NCI-H524 treated with DMSO at 0.1 percent for 48 hours (cell line): ENCODE measurements at regions not wholly inside any gene's neighbourhood (a gene's known extent, or its start where the extent isn't known, plus 50 kb on each side); places are given as distances from the start of the nearest gene placed in this dataset.

Experiments used
- DNase-seq: peaks from one replicate; lab custom pipeline; 2025; lab: John Stamatoyannopoulos, UW

DNA sequence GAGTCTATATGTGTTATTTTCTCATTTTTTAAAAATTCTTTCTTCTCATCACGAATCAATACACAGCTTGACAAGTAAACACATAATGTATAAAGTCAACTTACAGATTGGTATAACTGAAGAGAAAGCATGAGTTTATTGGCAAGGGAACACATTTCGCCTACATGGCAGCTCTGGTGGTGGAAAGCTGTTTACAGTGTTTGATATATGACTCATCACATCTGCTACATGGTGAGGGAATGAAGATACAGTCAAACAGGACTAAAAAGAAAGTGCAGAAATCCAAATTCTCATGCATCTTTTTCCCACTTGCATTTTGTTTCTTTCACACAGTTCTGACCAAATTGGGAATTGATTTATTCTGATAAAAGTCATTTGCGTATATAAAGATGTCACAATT lies 122.2 kb upstream of the ADGRL4 start:
- DNase-seq, result no peak

GRCh38 chr1:79124756-79125155 lies 118.2 kb upstream of the ADGRL4 start:
- DNase-seq, result no peak

- peak; percentile 29 for DNase-seq
These were observed 116.0 kb upstream of the ADGRL4 start for GRCh38 chr1:79122521-79122920.

- DNase-seq, result no peak
These were observed 110.8 kb upstream of the ADGRL4 start for GRCh38 chr1:79117376-79117775.

DNA sequence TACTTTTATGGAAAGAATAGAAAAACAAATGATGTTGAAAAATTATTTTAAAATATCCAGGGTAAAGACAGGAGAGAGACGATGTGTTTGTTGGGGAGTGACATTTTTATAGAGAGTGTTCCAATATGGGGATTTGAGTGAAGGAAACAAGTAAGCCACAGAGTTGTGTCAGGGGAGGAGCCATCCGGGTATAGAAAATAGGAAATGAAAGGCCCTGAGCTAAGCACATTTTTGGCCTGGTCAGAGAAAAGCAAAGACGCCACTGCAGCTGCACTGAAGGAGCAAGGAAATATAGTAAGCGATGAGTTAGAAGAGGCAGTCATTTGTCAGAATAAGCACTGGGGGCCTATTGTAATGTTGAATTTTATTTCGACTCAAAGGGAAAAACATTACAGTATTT lies 107.3 kb upstream of the ADGRL4 start:
- DNase-seq, result no peak

GRCh38 chr1:79110749-79111148 lies 104.2 kb upstream of the ADGRL4 start:
- no peak for DNase-seq

DNA sequence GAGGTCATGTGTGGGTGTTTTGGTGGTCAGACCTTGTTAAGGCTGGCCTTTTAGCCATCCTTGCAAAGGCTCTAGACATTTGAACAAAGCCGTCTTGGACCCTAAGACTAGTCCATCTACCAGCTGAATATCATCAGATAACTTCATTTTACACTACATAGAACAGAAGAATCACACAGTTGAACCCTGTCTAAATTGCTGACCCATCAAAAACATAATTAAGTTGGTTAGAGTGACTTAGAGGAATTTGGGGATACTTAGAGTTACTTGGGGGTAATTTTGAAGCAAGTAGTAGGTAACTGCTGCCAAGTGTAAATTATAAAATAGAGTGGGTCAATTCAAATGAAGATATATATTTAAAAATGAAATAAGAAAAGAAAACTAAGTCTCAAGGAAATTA lies 102.9 kb upstream of the ADGRL4 start:
- no peak for DNase-seq

- no peak for DNase-seq
These were observed 99.0 kb upstream of the ADGRL4 start for GRCh38 chr1:79105500-79105899.

- DNase-seq, result no peak
These were observed 98.1 kb upstream of the ADGRL4 start for GRCh38 chr1:79104617-79105016.

DNA sequence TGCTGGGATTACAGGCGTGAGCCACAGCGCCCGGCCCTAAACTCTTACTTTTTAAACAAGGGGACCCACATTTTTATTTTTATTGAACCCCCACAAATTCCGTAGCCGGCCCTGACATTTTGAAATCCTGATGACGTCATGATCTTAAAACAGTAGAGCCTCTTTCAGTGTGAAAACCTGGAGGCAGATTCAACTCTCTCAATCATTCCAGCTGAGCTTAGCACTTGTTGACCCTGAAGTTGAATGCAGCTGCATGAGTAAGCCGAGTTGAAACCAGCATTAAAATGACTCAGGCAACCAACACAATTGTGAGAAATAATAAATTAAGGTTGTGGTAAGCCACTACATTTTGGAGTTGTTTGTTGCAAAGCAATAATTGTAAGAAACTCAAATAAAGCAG lies 93.9 kb upstream of the ADGRL4 start:
- DNase-seq, result no peak

GRCh38 chr1:79090985-79091384 lies 84.5 kb upstream of the ADGRL4 start:
- no peak for DNase-seq

DNA sequence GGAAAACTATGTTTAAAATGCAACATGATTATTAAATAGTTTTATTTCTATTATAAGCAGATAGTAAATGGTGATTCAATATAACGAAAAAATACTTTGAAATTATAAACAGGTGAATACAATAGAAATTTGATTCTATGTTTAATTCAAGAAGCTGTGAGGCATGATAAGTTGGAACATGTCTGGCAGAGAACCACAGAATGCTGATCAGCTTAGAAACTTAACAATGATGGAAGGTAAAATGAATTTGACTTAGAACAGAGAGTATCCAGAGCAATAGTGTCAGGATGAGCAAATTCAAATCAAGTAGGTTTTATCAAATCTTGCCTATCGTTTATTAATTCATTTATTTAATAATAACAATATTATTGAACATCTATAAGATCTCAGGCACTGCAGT lies 83.4 kb upstream of the ADGRL4 start:
- DNase-seq, result no peak

DNA sequence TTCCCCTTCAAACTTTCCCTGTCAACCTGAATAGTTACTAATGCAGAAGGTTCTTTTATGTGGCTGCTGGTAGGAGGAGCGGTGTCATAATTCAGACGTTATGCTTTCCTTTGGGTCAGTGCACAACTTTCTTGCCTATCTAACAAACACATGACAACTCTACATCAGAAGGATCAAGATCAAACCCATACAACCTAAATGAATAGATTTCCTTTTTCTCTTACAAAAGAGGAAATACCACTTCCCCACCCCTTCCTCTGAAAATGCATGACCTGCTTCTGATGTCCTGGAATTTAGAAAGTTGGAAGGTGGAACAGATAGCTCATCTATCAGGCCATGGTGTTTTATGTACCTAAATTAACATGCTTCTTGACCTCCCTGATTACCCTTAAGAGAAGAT lies 75.7 kb upstream of the ADGRL4 start:
- DNase-seq, result no peak

- DNase-seq, result no peak
These were observed 73.2 kb upstream of the ADGRL4 start for GRCh38 chr1:79079770-79080169.

- peak; percentile 35 for DNase-seq
These were observed 68.4 kb upstream of the ADGRL4 start for GRCh38 chr1:79074975-79075374.

- no peak for DNase-seq
These were observed 63.3 kb upstream of the ADGRL4 start for GRCh38 chr1:79069828-79070227.

GRCh38 chr1:79059341-79059740 lies 52.8 kb upstream of the ADGRL4 start:
- DNase-seq, result no peak
